ENCODE measurements at regions not wholly inside any gene's neighbourhood (a gene's known extent, or its start where the extent isn't known, plus 50 kb on each side); places are given as distances from the start of the nearest gene placed in this dataset.

DNA sequence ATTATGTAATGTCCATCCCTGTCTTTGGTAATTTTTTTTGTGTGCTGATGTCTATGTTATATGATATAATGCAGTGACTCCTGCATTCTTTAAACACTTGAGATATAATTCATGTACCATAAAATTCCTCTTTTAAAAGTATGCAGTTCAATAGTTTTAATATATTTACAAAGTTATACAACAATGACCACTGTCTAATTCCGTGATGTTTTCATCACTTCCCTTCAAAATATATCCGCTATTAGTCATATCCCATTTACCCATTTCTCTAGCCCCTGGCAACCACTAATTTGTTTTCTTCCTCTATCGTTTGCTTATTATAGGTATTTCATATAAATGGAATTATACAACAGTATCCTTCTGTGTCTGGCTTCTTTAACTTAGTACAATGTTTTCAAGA lies 64.9 kb upstream of the SUCLG2 start:
- H3K36me3 Mint-ChIP-seq (ENCODE audit: insufficient read depth), result peaks cover 11% of the 10 kb centered on the region
- H3K4me1 Mint-ChIP-seq (ENCODE audit: low read depth), result no peaks in the 10 kb centered on the region
- TF ChIP-seq, protein P1, sequence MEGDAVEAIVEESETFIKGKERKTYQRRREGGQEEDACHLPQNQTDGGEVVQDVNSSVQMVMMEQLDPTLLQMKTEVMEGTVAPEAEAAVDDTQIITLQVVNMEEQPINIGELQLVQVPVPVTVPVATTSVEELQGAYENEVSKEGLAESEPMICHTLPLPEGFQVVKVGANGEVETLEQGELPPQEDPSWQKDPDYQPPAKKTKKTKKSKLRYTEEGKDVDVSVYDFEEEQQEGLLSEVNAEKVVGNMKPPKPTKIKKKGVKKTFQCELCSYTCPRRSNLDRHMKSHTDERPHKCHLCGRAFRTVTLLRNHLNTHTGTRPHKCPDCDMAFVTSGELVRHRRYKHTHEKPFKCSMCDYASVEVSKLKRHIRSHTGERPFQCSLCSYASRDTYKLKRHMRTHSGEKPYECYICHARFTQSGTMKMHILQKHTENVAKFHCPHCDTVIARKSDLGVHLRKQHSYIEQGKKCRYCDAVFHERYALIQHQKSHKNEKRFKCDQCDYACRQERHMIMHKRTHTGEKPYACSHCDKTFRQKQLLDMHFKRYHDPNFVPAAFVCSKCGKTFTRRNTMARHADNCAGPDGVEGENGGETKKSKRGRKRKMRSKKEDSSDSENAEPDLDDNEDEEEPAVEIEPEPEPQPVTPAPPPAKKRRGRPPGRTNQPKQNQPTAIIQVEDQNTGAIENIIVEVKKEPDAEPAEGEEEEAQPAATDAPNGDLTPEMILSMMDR (IDR thresholded peaks at IDR 0.05; ENCODE audit: unreplicated experiment), result no peak
- peaks cover 16% of the 10 kb centered on the region for H3K9me3 Mint-ChIP-seq (ENCODE audit: low read depth)
- H3K27ac Mint-ChIP-seq, result no peak overlapping the region
- no peak overlapping the region for H3K4me3 Mint-ChIP-seq (ENCODE audit: low read depth)
- H3K27me3 Mint-ChIP-seq, result no peaks in the 10 kb centered on the region
- no peak for DNase-seq (ENCODE audit: low spot score, unreplicated experiment)

DNA sequence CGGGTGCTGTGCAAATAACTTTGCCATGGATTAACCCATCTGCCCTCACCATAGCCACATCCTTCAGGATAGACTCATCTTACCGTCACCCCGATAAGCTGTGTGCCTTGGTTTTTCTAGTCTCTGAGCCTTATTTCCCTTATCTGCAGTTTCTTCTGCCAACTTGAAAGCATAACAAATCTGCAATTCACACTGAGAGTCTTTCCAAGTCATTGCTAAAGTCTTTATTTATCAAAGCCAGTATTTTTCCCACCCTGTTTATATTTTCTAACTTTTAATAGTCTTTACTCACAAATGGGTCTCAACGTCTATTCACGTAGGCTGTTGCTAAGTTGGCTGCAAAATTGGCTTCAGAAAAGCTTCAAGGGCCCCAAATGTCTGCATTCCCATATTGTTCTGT lies 61.6 kb upstream of the SUCLG2 start:
- DNase-seq (ENCODE audit: low spot score, unreplicated experiment), result no peak
- H3K9me3 Mint-ChIP-seq (ENCODE audit: low read depth), result peaks cover 8% of the 10 kb centered on the region
- H3K4me1 Mint-ChIP-seq (ENCODE audit: low read depth), result no peaks in the 10 kb centered on the region
- H3K4me3 Mint-ChIP-seq (ENCODE audit: low read depth), result no peak overlapping the region
- H3K27ac Mint-ChIP-seq, result no peak overlapping the region
- TF ChIP-seq, protein P1 (IDR thresholded peaks at IDR 0.05; ENCODE audit: unreplicated experiment), result no peak
- no peaks in the 10 kb centered on the region for H3K27me3 Mint-ChIP-seq
- H3K36me3 Mint-ChIP-seq (ENCODE audit: insufficient read depth), result peaks cover 4% of the 10 kb centered on the region

DNA sequence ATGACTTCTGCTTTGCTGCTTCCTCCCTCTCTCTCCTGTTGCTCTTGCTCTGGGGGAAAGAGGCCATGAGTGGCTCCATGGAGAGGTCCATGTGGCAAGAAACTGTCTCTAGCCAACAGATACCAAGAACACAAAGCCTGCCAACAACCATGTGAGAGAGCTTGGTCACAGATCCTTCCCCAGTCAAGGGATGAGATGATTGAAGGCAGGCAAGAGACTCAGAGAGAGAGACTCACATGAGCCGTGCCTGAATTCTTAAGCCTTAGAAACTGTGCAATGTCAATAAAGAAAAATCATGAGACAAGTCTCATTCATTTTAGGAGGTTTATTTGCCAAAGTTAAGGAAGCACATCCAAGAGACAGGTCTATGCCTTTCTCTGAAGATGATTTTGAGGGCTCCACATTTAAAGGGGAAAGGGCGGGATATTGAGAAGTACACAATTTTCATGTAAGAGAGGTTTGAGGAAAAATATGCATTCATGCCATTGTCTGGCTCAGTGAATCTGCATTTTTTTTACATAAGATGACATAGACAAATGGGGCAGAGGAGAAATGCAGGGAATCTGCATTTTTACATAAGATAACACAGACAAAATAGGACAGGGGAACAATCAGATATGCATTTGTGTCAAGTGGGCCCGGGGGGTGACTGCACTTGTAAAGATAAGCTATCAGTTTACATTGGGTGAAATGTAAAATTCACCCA lies 59.5 kb upstream of the SUCLG2 start:
- no peak overlapping the region for H3K4me3 Mint-ChIP-seq (ENCODE audit: low read depth)
- DNase-seq (ENCODE audit: low spot score, unreplicated experiment), result no peak
- H3K36me3 Mint-ChIP-seq (ENCODE audit: insufficient read depth), result no peaks in the 10 kb centered on the region
- no peak overlapping the region for H3K27ac Mint-ChIP-seq
- H3K4me1 Mint-ChIP-seq (ENCODE audit: low read depth), result peaks cover 3% of the 10 kb centered on the region
- H3K9me3 Mint-ChIP-seq (ENCODE audit: low read depth), result peaks cover 3% of the 10 kb centered on the region
- H3K27me3 Mint-ChIP-seq, result no peaks in the 10 kb centered on the region
- TF ChIP-seq, protein P1 (IDR thresholded peaks at IDR 0.05; ENCODE audit: unreplicated experiment), result no peak

DNA sequence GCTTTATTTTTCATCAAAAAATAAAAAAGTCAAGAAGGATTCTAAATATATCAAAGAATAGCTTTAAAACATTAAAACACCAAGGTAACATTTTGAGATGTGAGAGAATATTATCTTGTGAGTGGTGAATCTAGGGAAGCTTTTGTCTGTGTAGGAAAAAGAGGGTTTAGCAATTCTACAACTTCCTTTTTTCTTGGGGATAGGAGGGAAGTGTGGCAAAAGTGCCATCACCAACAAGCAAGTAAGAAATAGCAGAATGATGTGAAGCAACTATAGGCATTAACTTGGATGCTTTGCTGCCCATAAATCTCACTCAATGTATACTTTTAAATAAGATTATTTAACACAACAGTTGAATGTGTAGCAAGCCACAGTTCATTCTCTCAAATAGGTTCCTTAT lies 57.8 kb upstream of the SUCLG2 start:
- H3K9me3 Mint-ChIP-seq (ENCODE audit: low read depth), result peaks cover 3% of the 10 kb centered on the region
- H3K4me3 Mint-ChIP-seq (ENCODE audit: low read depth), result no peak overlapping the region
- no peak overlapping the region for H3K27ac Mint-ChIP-seq
- H3K4me1 Mint-ChIP-seq (ENCODE audit: low read depth), result peaks cover 3% of the 10 kb centered on the region
- TF ChIP-seq, protein P1 (IDR thresholded peaks at IDR 0.05; ENCODE audit: unreplicated experiment), result no peak
- H3K36me3 Mint-ChIP-seq (ENCODE audit: insufficient read depth), result no peaks in the 10 kb centered on the region
- no peaks in the 10 kb centered on the region for H3K27me3 Mint-ChIP-seq
- DNase-seq (ENCODE audit: low spot score, unreplicated experiment), result no peak

DNA sequence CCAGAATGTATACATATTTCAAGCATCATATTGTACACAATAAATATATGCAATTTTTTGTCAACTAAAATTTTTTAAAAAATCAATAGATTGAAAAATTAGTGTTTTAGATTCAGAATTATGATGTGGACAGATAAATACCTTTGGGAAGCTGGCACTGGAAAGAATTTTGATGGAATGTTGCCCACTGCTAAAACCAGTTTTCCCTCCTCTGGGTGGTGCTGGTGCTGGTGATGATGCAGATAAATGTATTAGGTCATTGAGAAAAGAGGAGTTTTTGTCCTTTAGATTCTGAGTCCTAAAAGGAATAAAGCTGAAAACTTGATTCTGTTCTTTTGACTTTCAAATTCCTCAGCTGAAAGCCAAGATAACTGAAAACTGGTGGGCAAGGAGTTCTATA lies 56.0 kb upstream of the SUCLG2 start:
- Mint-ChIP-seq H3K27me3 (no peaks in the 10 kb centered on the region), H3K4me3 (ENCODE audit: low read depth) (no peak overlapping the region)

More for the DNA sequence above, 56.0 kb upstream of the SUCLG2 start:
- Mint-ChIP-seq H3K4me1 (ENCODE audit: low read depth) (peaks cover 16% of the 10 kb centered on the region), H3K36me3 (ENCODE audit: insufficient read depth) (no peaks in the 10 kb centered on the region), H3K9me3 (ENCODE audit: low read depth) (peaks cover 3% of the 10 kb centered on the region), H3K27ac (no peak overlapping the region)
- TF ChIP-seq, protein P1 (IDR thresholded peaks at IDR 0.05; ENCODE audit: unreplicated experiment), result no peak
- DNase-seq (ENCODE audit: low spot score, unreplicated experiment), result no peak
